HEK293T (cell line): ENCODE measurements at regions not wholly inside any gene's neighbourhood (a gene's known extent, or its start where the extent isn't known, plus 50 kb on each side); places are given as distances from the start of the nearest gene placed in this dataset.

Experiments
- CTCF ChIA-PET: fragments of 350-600 bp; formaldehyde crosslinking; extraction: SDS; loops from one replicate; lab custom pipeline; 2021; ENCODE audit warnings: antibody characterized with exemption, inconsistent platforms; lab: Yijun Ruan, JAX
- POLR2A ChIA-PET: fragments of 350-600 bp; formaldehyde crosslinking; extraction: SDS; loops from one replicate; lab custom pipeline; 2020; ENCODE audit warnings: antibody characterized with exemption, inconsistent platforms; lab: Yijun Ruan, JAX
- DNase-seq: peaks from one replicate; pipeline ENCODE4 v3.0.0; 2012; ENCODE audit warnings: mixed read lengths; ENCODE audit errors: extremely low spot score
- ARNT ChIP-seq: fragments of 450-650 bp; IDR thresholded peaks from 2 replicates; pipeline ENCODE4 v1.6.1; 2017; ENCODE audit warnings: mild to moderate bottlenecking
- BHLHE40 ChIP-seq: fragments of 450-650 bp; IDR thresholded peaks from 2 replicates; pipeline ENCODE4 v1.6.1; 2016; ENCODE audit warnings: mild to moderate bottlenecking, moderate library complexity, borderline replicate concordance
- CTBP1 ChIP-seq: fragments of 450-650 bp; IDR thresholded peaks from 2 replicates; pipeline ENCODE4 v1.6.1; 2016; ENCODE audit warnings: borderline replicate concordance
- ELF4 ChIP-seq: fragments of 450-650 bp; IDR thresholded peaks from 2 replicates; pipeline ENCODE4 v1.6.1; 2017; ENCODE audit warnings: antibody characterized with exemption
- FOXA1 ChIP-seq: fragments of 450-650 bp; IDR thresholded peaks from 2 replicates; pipeline ENCODE4 v1.6.1; 2016; ENCODE audit warnings: mild to moderate bottlenecking
- FOXK2 ChIP-seq: fragments of 450-650 bp; IDR thresholded peaks from 2 replicates; pipeline ENCODE4 v1.6.1; 2016; ENCODE audit warnings: mild to moderate bottlenecking
- FOXM1 ChIP-seq: fragments of 450-650 bp; IDR thresholded peaks from 2 replicates; pipeline ENCODE4 v1.6.1; 2017; ENCODE audit warnings: mild to moderate bottlenecking, borderline replicate concordance
- HDGF ChIP-seq: fragments of 450-650 bp; IDR thresholded peaks from 2 replicates; pipeline ENCODE4 v1.6.1; 2017; ENCODE audit warnings: antibody characterized with exemption, borderline replicate concordance
- L3MBTL2 ChIP-seq: fragments of 450-650 bp; conservative IDR thresholded peaks from 2 replicates; pipeline ENCODE4 v1.6.1; 2016; ENCODE audit warnings: mild to moderate bottlenecking
- LEF1 ChIP-seq: fragments of 450-650 bp; IDR thresholded peaks from 2 replicates; pipeline ENCODE4 v1.6.1; 2017; ENCODE audit warnings: mild to moderate bottlenecking, borderline replicate concordance
- NFRKB ChIP-seq: fragments of 450-650 bp; IDR thresholded peaks from 2 replicates; pipeline ENCODE4 v1.6.1; 2016; ENCODE audit warnings: mild to moderate bottlenecking, moderate library complexity
- SP1 ChIP-seq: fragments of 450-650 bp; IDR thresholded peaks from 2 replicates; pipeline ENCODE4 v1.6.1; 2017
- SUZ12 ChIP-seq: fragments of 450-650 bp; IDR thresholded peaks from 2 replicates; pipeline ENCODE4 v1.6.1; 2016; ENCODE audit warnings: mild to moderate bottlenecking
- TARDBP ChIP-seq: fragments of 450-650 bp; IDR thresholded peaks from 2 replicates; pipeline ENCODE4 v1.6.1; 2016
- ZNF384 ChIP-seq: fragments of 450-650 bp; IDR thresholded peaks from 2 replicates; pipeline ENCODE4 v1.6.1; 2016
- TF ChIP-seq, protein P1 (sequence below): fragments of 450-650 bp; IDR thresholded peaks from 2 replicates; pipeline ENCODE4 v1.6.1; 2016

DNA sequence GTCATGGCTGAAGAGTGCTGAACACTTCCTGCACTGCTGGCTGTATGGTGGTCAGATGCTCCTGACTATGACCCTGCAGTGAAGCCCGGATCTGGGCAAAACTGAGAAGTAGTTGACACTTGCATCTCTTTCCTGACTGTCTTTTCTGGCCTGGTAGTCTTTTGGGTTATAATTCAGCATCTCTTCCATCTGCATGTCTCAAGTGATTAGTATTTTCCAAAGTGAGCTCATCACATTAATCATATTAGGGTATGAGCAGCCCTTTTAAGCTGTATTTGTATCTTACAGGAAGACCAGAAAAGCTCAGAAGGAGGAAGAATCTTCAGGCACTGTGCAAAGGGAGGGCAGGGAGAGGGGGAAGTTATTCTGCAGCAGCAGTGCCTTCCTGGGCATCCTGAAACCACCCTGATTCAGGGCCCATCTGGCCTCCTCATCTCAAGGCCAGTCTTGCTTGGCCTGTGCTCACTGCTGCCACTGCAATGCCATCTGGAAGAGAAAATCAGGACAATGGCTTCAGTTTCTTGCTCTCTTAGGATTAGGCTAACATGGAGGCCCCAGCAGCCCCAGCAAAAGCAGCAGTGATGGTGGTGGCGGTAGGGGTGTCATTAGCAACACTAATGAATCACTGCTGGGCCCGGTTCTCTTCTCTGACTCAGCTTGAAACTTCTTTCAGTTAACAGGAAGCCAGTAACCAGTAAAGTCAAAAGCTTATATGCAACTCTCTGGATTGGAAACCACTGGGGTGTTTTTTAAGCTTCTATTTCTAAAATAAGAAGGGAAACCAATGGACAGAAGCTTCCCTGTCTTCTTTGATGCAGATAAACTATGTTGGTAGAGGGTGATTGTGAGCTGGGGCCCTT lies 63.3 kb upstream of the WDR26 start:
- ChIA-PET CTCF (interaction anchor here (0.6 kb wide), 3 partner anchors 11 to 156 kb away, joined by 3 to 4 read pairs (median 3); no protein-coding TSS in a partner anchor), POLR2A (interaction anchor here (0.8 to 1.2 kb wide), 2 partner anchors 16 to 63 kb away, joined by 3 read pairs; partner anchors contain the start of gene WDR26)
- no peak for DNase-seq
- TF ChIP-seq ARNT (no peak), FOXA1 (no peak), FOXM1 (no peak), SP1 (no peak), LEF1 (no peak), TARDBP (no peak), SUZ12 (no peak)

DNA sequence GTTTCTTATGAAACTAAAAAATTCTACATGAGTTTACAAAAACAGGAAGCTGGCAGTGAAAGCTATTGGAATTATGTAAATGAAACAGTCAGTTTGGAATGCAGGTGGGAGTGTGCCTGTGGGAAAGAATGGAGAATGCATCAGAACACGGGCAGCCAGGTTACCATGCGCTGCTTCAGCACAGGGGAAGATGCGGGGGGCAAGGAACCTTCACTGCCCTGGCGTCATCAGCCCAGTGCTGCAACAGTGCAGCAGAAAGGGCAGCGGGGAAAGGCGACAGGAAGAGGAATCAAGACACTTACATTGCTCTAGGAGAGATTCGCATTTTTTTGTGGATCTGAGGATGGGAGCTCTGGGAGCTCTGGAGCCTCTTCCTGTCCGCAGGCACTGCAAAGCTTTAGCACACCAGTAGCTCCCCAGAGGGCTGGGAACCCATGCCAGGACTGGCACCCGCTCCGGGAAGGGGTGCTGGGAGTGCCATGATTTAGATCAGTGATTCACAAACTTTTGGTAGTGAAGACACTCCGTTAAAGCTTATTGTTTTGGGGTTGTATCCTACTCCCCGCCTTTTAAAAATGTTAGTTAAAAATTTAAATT lies 64.1 kb upstream of the WDR26 start:
- DNase-seq, result no peak
- TF ChIP-seq SUZ12 (no peak), CTBP1 (no peak), BHLHE40 (no peak), HDGF (no peak), LEF1 (no peak), SP1 (no peak), ARNT (no peak), L3MBTL2 (no peak), FOXM1 (no peak), TARDBP (no peak), FOXK2 (no peak), ZNF384 (no peak), FOXA1 (no peak), ELF4 (no peak), NFRKB (no peak)
- TF ChIP-seq, protein P1, sequence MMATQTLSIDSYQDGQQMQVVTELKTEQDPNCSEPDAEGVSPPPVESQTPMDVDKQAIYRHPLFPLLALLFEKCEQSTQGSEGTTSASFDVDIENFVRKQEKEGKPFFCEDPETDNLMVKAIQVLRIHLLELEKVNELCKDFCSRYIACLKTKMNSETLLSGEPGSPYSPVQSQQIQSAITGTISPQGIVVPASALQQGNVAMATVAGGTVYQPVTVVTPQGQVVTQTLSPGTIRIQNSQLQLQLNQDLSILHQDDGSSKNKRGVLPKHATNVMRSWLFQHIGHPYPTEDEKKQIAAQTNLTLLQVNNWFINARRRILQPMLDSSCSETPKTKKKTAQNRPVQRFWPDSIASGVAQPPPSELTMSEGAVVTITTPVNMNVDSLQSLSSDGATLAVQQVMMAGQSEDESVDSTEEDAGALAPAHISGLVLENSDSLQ, result no peak
- ChIA-PET POLR2A (interaction anchor here (0.8 to 1.2 kb wide), 2 partner anchors 16 to 64 kb away, joined by 3 read pairs; partner anchors contain the start of gene WDR26), CTCF (interaction anchor here (0.6 kb wide), 1 partner anchor 11 kb away, joined by 3 read pairs; no protein-coding TSS in a partner anchor)

DNA sequence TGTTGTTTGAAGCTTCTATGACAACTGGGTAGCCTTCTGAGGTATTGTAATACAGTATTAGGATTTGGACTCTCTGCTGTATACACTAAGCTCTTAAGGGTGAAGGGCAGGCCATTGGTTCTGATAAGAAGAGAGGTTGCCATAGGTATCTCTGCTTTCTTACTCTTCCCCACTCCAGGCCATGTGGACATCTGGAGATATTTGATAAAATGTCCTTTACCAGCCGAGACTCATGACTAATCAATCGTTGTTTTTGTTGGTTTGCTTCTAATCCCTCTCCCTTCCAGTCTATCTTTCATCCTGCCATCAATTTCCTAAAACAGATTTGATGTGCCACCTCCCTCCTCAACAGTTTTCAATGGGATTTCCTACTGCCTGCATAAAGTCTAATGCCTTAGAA lies 64.6 kb upstream of the WDR26 start:
- CTCF ChIA-PET, result no interaction called here
- no peak for DNase-seq

DNA sequence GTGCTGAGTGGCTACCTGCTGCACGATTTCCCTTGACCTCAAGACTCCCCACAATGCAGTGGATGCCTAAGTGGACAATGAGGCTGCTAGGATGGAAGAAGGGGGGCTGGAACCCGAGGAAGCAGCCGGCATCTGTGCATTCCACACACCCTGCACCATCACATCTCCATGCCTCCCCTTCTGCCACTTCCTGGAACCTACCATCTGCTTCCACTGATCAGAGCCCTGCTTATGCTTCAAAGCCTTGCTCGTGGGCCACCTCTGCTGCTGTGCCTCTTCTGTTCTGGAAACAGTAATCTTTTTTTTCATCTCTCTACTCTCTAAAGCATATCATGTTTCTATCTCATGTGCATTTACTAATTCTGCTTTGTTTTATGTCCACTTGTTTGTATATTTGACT lies 66.2 kb upstream of the WDR26 start:
- CTCF ChIA-PET, result interaction anchor here (0.5 to 0.7 kb wide), 2 partner anchors 43 to 138 kb away, joined by 3 read pairs; no protein-coding TSS in a partner anchor
- no peak for DNase-seq
- TF ChIP-seq CTBP1 (no peak), LEF1 (no peak)
- POLR2A ChIA-PET, result no interaction called here

More for the DNA sequence above, 64.6 kb upstream of the WDR26 start:
- TF ChIP-seq, protein P1, result no peak
- no peak for TF ChIP-seq NFRKB
- no peak for TF ChIP-seq L3MBTL2
- TF ChIP-seq SP1, result no peak
- no peak for TF ChIP-seq TARDBP
- POLR2A ChIA-PET, result interaction anchor here (1.2 kb wide), 1 partner anchor 64 kb away, joined by 3 read pairs; the partner anchor contains the start of gene WDR26

DNA sequence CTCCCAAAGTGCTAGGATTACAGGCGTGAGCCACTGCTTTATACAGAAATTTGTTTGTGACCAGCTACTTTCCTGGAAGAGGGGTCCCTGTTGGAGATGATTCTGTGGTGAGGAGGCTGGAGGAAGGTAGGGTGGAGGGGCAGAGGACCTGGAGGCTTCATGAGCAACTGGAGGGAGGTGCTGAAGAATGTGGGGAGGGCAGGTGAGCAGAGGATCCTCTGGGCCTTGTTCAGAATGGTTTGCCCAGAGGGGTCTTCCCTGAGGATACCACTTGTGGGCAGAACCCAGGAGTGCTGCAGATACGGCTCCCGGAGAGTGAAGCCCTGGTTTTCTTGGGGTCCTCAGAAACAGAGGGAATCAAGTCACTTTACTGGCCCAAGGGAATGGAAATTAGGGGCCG lies 67.2 kb upstream of the WDR26 start:
- CTCF ChIA-PET, result no interaction called here
- TF ChIP-seq SUZ12 (no peak), NFRKB (no peak), FOXM1 (no peak), FOXK2 (no peak), HDGF (no peak), ARNT (no peak), ZNF384 (no peak), ELF4 (no peak), BHLHE40 (no peak), L3MBTL2 (no peak), CTBP1 (no peak), LEF1 (no peak), SP1 (no peak), FOXA1 (no peak), TARDBP (no peak)
- TF ChIP-seq, protein P1, result no peak
- POLR2A ChIA-PET, result no interaction called here
- no peak for DNase-seq
